ENCODE measurements at regions not wholly inside any gene's neighbourhood (a gene's known extent, or its start where the extent isn't known, plus 50 kb on each side); places are given as distances from the start of the nearest gene placed in this dataset.

- TF ChIP-seq CHD7 (IDR thresholded peaks at IDR 0.05; ENCODE audit: insufficient replicate concordance, low read length) (no peak), SIN3A (conservative IDR thresholded peaks at IDR 0.05 in 1 of 2, IDR thresholded peaks at IDR 0.05 in 1 of 2; ENCODE audit: low read depth in 1 of 2, low read length in 2 of 2) (no peak), KDM4A (IDR thresholded peaks at IDR 0.05; ENCODE audit: low read depth, low read length, severe bottlenecking) (no peak), ASH2L (IDR thresholded peaks at IDR 0.05; ENCODE audit: low read length) (no peak), TCF12 (IDR thresholded peaks at IDR 0.05; ENCODE audit: low read depth, low read length) (no peak), RXRA (IDR thresholded peaks at IDR 0.05; ENCODE audit: insufficient read depth, low read depth, low read length) (no peak), PHF8 (conservative IDR thresholded peaks at IDR 0.05; ENCODE audit: low read depth, low read length) (no peak), POLR2AphosphoS5 (IDR thresholded peaks at IDR 0.05; ENCODE audit: low read depth, low read length) (no peak)
- TF ChIP-seq, protein P1, sequence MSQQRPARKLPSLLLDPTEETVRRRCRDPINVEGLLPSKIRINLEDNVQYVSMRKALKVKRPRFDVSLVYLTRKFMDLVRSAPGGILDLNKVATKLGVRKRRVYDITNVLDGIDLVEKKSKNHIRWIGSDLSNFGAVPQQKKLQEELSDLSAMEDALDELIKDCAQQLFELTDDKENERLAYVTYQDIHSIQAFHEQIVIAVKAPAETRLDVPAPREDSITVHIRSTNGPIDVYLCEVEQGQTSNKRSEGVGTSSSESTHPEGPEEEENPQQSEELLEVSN (IDR thresholded peaks at IDR 0.05) = no peak
Measured at GRCh38 chr17:71909155-71909554, 211.7 kb upstream of the SOX9 start (continued).
